Keratinocyte (primary cell): ENCODE measurements at regions not wholly inside any gene's neighbourhood (a gene's known extent, or its start where the extent isn't known, plus 50 kb on each side); places are given as distances from the start of the nearest gene placed in this dataset.

Source experiments
- EZH2 ChIP-seq: IDR thresholded peaks from one replicate; pipeline ENCODE4 v1.6.1; 2012; ENCODE audit warnings: inconsistent platforms, mild to moderate bottlenecking, low read length, moderate library complexity
- TF ChIP-seq, protein P1 (sequence below), 3 experiments: IDR thresholded peaks in 1 of 3; conservative IDR thresholded peaks in 1 of 3; optimal IDR thresholded peaks in 1 of 3; 2 replicates in 2 of 3; 3 replicates in 1 of 3; pipeline versions ENCODE3 to v1.5.1; 2011; ENCODE audit warnings: low read length in 3 of 3, mild to moderate bottlenecking in 3 of 3, moderate library complexity in 2 of 3, control low read depth in 1 of 3, inconsistent platforms in 1 of 3; ENCODE audit not compliant: insufficient read depth in 2 of 3; ENCODE audit errors: extremely low read depth in 1 of 3

DNA sequence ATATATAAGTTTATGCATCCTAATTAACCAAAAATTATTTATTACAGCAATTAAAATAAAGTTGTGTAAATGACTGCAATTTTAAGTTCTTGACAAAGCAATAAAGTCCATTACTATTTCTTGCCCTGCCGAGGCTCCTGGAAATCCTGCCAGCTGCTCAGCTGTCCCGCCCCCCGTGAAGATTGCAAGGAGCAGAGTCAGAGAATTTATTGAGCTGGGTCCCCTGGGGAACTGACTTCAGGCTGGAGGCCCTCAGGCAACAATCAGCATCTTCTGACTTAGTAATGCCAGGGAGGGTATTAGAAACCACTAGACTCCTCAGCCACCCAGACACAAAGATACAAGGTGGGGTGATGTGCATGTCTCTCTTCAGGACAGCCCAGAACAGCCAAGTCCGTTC, 92.3 kb downstream of the EDN3 start:
- no peak for TF ChIP-seq EZH2
- TF ChIP-seq, protein P1, sequence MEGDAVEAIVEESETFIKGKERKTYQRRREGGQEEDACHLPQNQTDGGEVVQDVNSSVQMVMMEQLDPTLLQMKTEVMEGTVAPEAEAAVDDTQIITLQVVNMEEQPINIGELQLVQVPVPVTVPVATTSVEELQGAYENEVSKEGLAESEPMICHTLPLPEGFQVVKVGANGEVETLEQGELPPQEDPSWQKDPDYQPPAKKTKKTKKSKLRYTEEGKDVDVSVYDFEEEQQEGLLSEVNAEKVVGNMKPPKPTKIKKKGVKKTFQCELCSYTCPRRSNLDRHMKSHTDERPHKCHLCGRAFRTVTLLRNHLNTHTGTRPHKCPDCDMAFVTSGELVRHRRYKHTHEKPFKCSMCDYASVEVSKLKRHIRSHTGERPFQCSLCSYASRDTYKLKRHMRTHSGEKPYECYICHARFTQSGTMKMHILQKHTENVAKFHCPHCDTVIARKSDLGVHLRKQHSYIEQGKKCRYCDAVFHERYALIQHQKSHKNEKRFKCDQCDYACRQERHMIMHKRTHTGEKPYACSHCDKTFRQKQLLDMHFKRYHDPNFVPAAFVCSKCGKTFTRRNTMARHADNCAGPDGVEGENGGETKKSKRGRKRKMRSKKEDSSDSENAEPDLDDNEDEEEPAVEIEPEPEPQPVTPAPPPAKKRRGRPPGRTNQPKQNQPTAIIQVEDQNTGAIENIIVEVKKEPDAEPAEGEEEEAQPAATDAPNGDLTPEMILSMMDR (optimal IDR thresholded peaks at IDR 0.05 in 1 of 3, IDR thresholded peaks at IDR 0.05 in 1 of 3, conservative IDR thresholded peaks at IDR 0.05 in 1 of 3; ENCODE audit: extremely low read depth in 1 of 3, insufficient read depth in 2 of 3, low read length in 3 of 3) = no peak
